GM21717 (cell line): ENCODE measurements at regions not wholly inside any gene's neighbourhood (a gene's known extent, or its start where the extent isn't known, plus 50 kb on each side); places are given as distances from the start of the nearest gene placed in this dataset.

Experiments used
- ATAC-seq: cut with Tn5 transposase; IDR thresholded peaks from one replicate; pipeline ENCODE4 v1.9.1; 2021; ENCODE audit warnings: mild to moderate bottlenecking, moderate library complexity; ENCODE audit not compliant: unreplicated experiment

- ATAC-seq: no peak
Observed at GRCh38 chr18:67633939-67634338, 117.4 kb upstream of the DSEL start.

DNA sequence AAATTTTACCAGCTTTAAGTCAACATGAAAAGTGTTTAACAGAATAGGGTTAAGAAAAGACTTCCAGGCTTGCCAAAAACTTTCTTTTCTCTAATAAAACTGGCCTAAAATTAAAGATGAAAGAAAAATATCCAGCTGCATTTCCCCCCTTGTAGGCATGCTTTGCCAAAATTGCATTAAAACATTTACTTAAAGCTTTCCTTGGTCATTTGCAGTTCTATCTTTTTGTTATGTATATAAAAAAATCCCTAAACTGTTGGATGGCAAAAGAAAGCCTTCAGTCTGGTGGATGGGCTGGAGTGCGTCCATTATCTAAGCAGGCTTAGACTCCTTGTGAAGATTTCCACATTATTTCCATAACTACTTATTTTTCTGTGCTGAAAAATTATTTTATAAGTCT, 105.4 kb upstream of the DSEL start:
- ATAC-seq: no peak

DNA sequence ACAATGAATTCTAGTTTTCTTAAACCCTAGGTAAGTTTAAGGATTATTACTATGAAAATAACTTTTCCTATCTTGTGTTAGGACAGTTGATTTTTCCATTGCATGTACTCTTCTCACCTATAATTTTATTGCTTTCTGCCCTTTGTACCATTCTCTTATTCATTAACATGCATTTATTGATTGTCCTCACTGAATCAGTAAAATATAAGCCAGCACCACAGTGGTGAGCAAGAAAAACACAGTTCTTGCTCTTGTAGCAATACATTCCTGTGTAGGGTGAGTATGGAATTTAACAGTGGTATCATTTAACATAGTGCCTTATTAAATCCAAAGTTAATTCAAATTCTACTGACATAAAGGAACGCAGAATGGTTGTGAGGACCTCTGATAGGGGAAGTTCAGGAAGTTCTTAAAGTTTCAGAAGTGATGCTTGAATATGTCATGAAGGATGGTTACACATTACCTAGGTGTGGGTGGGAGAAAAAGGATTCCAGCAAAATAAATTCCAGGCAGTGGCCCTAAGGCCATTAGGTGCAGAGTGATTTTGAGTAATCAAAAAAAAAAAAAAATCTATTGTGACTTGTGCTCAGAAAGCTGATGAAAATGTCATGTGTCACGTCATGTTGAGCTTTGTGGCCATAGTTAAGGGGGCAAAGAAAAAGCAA, 104.7 kb upstream of the DSEL start:
- no peak for ATAC-seq

- no peak for ATAC-seq
Observed at GRCh38 chr18:67618061-67618460, 101.5 kb upstream of the DSEL start.

DNA sequence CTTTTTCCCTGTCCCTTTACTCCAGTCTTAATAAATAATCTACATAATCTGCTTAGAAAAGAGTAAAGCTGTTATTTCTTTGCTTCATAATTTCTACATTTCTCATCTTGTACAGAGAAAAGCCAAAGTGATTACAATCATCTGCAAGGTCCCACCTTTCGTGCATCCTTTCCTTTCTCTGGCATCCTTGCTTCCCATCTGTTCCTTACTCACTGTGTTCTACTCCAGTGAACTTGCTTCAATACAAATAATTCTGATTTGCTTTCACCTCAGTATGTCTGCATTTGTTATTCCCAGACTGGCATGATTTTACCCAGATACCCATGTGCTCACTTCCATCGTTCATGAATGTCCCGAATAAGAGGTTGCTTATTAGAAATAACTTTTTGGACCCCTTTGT, 99.4 kb upstream of the DSEL start:
- ATAC-seq: no peak

DNA sequence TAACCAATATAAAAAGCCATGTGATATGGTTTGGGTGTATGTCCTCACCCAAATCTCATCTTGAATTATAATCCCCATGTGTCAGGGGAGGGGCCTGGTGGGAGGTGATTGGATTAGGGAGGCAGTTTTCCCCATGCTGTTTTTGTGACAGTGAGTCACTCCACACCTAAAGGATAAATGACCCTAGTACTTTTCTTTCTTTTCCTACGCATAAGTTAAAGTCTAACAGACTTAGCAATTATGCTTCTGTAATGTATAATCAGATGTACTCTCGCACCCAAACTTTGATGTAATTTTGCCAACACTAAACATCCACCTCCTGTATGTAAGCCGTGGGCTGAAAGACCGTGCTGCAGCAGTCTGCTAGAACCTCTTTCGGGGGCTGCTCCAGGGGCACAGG, 97.2 kb upstream of the DSEL start:
- no peak for ATAC-seq

- no peak for ATAC-seq
Observed at GRCh38 chr18:67612281-67612680, 95.8 kb upstream of the DSEL start.

- no peak for ATAC-seq
Observed at GRCh38 chr18:67608615-67609273, 92.2 kb upstream of the DSEL start.

DNA sequence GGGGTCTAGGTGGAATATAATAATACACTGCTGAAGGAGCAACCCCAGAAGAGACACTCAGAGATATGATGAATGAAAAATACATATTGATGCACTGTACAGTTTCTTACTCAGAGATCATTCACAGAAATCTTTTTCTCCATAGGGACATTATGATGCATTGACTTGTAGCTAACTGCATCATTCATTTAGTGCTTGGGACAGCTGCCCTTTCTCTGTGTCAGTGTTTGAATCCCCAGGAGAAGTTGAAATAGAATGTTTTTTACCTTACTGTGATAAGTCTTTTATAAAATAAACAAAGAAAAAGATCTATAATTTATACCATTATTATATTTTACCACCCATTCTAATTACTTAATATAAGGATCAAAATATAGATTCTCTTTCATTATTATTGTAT, 91.7 kb upstream of the DSEL start:
- ATAC-seq: no peak

DNA sequence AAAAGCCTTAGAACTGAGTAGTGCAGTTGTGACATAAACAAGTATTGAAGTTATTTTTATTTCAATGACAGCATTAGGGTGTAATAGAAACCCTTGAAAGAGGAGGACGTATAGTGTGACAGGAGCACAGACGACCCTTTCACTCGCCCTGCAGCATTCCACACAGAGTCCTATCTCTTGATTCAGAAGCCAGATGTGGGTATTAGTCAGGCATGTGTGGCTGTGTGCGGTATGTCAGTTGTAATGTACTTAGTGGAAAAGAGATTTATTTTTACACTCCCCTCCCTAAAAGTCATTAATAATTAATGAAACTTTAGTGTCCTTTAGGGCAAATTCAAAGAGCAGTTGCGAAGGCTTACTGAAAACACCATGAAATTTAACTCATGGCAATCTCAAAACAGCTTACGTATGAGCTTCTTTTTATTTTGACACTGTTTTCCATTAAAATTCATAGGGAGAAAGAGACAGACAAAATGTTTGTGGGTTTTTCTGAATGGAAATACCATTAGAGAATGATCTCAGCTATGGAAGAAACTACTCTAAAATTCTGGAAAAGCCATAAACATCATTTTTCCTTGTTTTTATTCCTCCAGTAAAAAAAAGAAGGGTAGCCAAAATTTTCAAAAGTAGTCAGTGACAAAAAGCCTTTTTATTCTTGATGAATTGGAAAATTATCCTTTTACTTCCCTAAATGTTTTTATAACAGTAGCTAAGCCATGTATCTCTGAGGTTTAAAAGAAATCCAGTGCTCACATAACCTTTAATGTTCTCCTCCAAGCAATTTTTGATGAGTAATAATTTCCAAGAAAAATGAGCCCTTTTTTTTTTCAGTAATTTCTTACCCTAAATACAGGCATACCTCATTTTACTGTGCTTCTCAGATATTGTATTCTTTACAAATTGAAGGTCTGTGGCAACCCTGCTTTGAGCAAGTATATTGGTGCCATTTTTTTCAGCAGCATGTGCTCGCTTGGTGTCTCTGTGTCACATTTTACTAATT, 84.0 kb upstream of the DSEL start:
- ATAC-seq: no peak

DNA sequence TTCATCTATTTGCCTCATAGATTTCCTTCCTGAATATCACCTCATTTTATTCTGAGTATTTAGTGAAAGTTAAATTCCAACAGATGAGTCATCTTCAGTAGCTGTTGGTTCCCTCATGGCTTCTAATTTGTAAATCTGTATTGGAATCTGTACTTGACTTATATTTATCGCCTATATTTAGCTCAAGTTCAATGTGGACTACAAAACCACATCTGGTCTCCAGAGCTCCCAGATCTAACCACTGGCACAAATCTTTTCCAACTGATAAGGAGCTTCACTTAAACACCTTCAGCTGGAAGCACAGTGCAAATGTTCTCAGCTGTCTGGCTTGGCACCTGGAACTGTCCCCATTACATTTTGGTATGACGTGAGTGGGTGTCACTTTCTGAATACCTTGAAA, 82.8 kb upstream of the DSEL start:
- ATAC-seq: no peak

- ATAC-seq: no peak
Observed at GRCh38 chr18:67597759-67598158, 81.2 kb upstream of the DSEL start.

DNA sequence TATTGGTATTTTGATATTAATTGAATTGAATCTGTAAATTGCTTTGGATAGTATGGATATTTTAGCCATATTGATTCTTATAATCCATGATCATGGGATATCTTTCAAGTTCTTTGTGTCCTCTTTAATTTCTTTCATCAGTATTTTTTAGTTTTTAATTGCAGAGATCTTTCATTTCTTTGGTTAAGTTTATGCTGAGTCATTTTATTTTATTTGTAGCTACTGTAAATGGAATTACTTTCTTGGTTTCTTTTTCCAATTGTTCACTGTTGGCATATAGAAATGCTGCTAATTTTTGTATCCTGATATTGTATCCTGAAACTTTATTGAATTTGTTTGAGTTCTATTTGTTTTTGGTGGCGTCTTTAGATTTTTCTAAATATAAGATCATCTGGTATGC, 79.5 kb upstream of the DSEL start:
- no peak for ATAC-seq

DNA sequence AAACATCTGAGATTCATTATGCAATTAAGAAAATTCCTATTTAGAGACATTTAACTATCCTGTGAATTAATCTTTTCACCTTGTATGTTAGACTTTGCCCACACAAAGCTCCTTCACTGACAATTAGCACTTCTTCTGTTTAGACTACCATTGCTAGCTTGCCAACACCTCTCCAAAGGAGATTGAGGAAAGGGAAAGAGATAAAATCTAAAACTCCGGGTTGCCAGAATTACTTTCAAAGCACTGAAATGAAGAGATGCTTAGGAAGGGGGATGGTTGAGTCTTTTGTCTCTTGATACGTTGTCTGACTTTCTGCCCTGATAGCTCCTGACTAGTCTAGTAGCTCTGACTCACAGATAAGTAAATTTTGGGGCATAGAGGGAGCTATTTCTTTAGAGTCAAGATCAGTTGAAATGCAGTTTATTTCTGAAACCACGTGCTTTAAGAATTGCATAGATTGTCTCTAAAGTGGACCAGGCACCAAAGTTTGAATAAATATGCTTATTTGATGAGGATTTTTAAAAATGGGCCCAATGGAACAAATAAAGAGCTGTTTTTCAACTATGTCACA, 74.1 kb upstream of the DSEL start:
- ATAC-seq: no peak

- no peak for ATAC-seq
Observed at GRCh38 chr18:67589325-67589724, 72.8 kb upstream of the DSEL start.

GRCh38 chr18:67586101-67586500, 69.6 kb upstream of the DSEL start:
- no peak for ATAC-seq

DNA sequence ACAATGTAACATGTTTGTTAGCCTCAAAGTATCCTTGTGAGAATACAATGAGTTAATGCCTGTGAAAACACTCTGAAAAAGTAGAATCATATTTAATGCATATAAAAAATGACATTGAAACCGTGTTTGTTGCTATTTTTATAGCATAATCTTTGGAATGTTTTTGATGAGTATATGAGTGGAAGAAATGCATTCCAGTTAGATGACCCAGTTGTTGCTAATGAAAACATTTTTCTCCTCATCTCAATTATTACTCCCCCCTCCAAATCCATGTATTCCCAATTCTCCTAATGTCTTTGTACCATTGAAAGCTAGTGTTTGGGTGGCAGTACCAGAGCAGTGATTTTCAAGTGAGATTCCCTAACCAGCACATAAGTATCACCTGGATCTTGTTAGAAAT, 67.1 kb upstream of the DSEL start:
- no peak for ATAC-seq

DNA sequence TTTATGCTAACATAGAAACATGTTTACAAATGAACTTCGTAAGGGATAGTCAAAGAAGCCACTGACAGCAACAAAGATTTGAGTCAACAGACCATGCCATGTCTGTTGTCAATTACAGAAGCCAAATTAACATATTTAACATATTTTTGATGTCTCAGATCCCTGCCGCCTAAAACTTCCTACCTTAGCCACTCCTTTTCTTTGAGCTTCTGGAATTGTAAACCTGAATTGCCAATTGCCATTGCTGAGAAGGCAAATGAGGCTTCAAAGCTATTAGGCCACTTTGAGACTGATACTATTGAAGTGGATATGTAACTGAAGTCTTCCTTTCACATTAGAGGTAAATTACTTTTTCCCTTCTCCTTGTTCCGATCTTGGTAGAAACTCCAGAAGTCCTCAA, 66.0 kb upstream of the DSEL start:
- no peak for ATAC-seq

DNA sequence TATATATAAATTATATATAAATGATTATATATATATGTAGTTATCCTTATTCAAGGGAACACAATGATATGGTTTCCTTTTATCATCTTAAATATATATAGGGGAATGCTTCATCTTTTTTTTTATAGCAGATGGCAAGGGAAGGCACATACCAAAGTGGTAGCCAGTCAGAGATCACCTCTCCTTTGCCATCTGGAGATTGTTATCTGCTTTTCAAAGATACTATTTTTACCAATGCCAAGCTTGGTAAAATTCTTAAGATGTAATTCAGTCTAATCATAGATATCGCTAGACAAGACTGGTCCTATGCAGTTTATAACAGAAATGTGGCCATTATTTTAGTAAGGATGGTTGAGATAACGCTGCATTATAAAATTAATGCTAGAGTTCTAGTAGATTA, 64.7 kb upstream of the DSEL start:
- no peak for ATAC-seq

- ATAC-seq: no peak
Observed at GRCh38 chr18:67577386-67577785, 60.9 kb upstream of the DSEL start.

GRCh38 chr18:67574749-67575148, 58.2 kb upstream of the DSEL start:
- no peak for ATAC-seq
